GM21367 (cell line): ENCODE measurements at regions not wholly inside any gene's neighbourhood (a gene's known extent, or its start where the extent isn't known, plus 50 kb on each side); places are given as distances from the start of the nearest gene placed in this dataset.
"Not testable (repeated sequence)": the region's sequence is repeated elsewhere in the genome, so short reads cannot be mapped to it uniquely, and the experiment has no call there.

Experiments used
- ATAC-seq: cut with Tn5 transposase; IDR thresholded peaks from one replicate; pipeline ENCODE4 v1.9.1; 2021; ENCODE audit not compliant: unreplicated experiment

DNA sequence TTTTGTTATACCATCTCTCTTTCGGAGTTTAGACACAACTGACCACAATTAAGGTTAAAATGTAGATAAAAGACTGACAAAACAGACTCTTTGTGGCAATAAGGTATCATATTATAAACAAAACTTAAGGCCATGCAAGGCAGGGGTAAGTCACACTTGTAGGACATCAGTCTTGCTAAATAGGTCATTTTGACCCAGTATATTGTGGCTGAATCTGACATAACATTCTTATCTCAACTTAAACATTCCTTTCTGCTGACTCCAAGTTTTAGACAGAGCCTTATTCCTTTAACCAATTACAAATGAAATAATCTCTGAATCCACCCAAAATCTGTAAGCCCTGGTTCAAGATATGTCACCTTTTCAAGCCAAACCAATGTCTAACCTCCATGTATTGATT, 733.4 kb upstream of the B3GALT2 start:
- ATAC-seq, result no peak

GRCh38 chr1:193916452-193916851, 730.0 kb upstream of the B3GALT2 start:
- no peak for ATAC-seq

- no peak for ATAC-seq
These were observed 728.5 kb upstream of the B3GALT2 start for GRCh38 chr1:193914871-193915270.

DNA sequence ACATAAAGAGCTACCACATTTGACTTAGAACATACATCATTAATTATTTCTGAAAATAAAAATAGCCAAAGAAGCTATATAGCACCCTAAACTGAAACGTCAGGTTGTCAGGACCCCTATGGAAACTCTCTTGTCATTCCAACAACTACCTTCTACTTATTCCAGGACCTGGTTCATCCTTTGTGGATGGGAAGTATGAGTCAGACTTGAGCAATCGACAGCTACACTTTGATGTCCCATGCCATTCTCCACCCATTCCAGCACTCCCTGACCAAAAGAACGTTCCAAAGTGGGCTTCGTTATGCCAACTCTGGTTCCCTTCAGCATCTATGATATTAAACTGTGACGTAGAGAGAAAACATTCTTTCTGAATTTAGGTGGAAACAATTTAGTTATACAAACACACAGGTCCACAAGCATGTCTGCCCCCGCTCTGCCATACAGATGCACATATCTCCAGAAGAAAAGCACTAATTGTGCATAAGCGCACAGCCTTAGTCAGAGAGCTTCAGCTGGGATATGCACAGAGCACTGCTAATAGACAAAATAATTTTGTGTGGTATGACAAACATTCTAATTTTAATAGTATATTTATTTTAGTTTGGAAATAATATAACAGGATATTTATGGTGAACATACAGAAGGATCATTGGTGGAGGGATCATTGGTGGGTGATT, 723.1 kb upstream of the B3GALT2 start:
- ATAC-seq, result no peak

DNA sequence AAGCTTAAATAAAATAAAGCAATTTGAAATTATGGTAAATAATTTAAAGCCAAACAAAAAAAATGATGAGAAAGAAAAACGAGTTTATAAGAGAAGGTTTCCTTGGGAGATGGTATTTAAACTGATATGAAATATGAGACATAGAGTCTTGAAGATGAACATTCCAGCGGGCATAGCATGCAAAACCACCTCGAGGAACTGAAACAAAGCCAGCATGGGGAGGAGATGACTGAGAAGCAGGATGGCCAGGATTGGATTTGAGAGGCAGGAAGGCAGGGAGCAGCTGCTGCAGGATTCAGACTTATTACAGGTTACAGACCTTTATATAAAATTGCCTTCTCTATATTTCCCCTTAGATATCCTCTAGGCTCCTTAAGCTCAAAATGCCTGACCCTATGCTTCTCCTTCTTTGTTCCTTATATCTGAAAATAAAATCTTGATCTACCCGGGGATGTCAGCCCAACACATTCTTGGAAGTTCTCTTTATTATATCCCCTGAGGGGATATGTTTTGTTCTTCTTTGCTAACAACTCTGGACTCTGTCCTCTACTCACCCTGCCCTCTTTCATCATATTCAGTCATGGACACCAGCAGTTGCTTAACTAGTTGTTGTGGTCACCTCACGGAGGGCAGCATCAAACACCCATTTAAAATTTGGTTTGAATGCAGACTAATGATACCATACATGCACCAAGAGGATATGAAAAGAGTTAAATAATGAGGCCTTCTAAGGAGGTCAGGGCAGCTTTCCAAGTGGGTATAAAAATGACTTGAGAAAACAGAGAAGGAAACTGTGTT, 719.1 kb upstream of the B3GALT2 start:
- ATAC-seq, result no peak

DNA sequence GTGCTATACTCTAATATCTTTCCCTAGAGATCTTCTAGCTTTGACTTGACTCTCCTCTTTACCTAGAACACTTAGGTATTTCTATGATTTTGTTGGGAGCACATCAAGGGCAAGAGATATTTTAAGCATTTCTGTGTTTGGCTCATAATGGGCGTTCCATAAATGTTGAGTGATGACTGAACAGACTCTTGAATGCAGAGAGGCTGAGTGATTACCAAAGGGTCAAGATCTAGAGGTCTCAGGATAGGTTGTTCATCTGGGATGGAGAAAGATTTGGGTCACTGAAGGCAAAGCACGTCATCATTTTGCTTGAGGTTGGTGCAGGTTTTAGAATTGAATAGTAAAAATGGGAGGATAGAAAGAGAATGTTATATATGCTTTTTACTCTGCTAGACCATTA, 705.4 kb upstream of the B3GALT2 start:
- ATAC-seq, result no peak

GRCh38 chr1:193890935-193891334, 704.5 kb upstream of the B3GALT2 start:
- no peak for ATAC-seq

DNA sequence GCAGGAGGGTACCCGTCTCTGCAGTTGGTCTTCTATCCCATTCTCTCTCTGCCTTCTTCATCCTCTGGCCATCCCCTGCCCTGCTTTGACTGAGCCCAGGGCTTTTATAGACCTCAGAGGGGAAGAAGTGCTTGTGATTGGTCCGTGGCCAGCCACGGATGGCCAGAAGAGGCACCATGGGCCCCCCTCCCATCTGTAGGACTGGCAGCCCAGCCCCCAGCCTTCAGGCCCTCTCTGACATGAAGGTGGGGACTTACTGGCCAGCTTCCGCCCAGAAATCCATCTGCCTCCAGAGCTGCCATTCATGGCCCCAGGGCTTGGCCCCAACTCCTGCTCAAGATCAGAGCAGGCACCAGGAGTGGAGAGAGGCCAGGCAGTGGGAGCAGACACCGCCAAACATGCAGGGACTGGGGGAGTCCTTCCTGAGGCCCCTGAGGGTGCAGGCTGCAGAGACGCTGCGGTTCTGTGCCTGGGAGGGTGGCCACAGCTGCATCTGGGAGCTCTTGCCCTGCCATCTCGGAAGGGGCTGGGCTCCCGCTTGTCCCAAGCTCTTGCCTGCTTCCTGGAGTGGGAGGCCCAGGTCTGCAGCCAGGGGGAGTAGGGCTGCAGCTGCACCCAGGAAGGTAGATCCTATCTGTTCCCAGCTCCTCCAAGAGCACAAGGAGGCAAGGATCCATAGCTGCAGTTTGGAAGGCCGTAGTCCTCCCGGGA, 698.6 kb upstream of the B3GALT2 start:
- no peak for ATAC-seq

GRCh38 chr1:193877920-193878319, 691.5 kb upstream of the B3GALT2 start:
- not testable (repeated sequence) for ATAC-seq

GRCh38 chr1:193868425-193868824, 682.0 kb upstream of the B3GALT2 start:
- ATAC-seq, result no peak

DNA sequence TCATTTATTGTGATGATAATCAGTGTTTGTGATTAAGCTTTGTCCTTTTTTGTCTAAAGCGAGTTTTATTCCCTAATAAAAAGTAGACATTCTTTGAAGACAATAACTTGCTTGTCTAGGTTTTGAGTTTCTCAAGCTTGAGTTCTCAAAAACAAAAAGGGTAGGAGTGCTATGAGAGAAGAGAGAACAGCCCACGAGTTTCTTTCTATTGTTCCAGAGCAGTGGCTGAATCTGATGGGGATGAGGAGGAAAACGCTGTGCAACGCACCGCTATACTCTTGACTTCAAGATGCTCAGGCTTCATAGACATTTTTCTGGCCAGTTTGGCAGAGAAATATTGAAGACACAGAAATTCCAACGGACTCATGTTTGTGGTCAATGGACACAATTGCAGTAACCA, 669.8 kb upstream of the B3GALT2 start:
- ATAC-seq, result no peak

GRCh38 chr1:193850745-193851144, 664.3 kb upstream of the B3GALT2 start:
- ATAC-seq, result no peak

DNA sequence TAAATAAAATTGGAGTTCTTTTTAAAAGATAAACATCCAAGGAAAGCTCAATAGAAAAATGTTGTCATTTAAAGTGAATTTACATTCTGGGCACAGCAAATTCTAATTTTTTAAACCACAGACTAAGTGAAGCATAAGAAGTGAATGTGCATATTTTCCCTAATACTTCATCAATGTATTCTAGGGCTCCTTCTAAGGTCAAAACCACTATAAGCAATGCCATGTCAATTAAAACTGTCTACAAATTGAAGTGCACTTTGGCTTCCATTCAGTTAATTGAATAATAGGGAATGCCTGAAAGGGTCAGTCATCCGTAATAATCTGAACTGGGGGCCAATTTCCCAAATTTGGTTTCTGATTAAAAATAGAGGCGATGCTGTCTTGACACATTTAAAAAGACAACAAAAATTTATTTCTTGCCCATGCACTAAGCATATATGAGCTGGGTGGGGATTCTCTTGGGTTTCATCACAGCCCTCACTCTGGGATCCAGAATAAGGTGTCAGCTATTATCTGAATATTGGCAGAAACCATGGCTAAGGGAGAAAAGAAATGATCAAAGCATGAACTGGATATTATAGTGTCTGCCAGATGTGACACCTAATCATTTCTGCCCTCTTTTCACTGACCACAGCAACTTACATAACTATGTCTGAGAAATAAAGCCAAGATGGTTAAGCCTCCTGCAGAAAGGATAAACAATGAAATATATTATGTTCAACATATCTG, 660.6 kb upstream of the B3GALT2 start:
- ATAC-seq, result no peak

DNA sequence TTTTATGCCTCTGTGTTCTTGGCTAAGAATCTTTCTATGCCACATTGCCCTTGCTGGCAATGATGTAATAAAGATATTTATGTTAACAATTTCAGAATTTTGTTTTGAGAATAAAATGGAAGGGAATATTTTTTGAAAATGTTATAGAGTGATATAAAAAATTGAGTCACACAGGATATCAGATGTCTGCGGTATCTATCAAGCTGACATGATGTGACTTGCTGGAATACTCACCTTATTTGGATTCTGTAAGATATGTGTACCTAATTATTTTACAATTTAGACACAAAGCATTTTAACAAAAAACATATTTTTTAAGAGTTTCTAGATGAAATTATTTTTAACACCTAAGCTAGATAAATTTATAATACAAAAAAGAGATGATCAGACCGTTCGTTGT, 660.0 kb upstream of the B3GALT2 start:
- no peak for ATAC-seq

GRCh38 chr1:193841857-193842256, 655.4 kb upstream of the B3GALT2 start:
- ATAC-seq, result no peak

DNA sequence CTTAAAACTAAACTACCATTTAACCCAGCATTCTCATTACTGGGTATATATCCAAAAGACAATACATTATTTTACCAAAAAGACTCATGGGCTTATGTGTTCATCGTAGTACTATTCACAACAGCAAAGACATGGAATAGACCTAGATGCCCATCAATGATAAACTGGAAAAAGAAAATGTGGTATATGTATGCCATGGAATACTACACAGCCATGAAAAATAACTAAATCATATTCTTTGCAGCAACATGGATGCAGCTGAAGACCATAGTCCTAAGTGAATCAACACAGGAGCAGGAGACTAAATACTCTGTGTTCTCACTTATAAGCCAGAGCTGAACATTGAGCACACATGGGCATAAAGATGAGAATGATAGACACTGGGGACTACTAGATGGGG, 645.1 kb upstream of the B3GALT2 start:
- no peak for ATAC-seq

GRCh38 chr1:193827516-193827915, 641.1 kb upstream of the B3GALT2 start:
- ATAC-seq, result no peak

DNA sequence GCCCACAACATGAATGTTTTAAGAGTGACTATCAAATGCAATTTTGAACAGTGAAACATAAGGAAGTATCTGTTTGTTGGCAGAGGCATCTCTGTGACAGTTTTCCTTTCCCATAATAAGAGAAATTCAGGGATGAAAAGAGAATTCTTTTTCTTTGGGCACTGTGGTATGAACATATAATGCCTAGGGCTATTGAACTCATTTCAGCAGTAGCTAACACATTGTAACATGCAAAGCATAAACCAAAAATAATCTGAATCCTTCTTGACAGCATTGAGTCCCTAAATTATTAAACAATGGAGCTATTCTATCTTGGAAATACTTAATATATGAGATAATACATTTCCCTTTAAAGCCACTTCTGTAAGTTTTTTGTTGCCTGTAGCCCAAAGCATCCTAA, 633.0 kb upstream of the B3GALT2 start:
- no peak for ATAC-seq

DNA sequence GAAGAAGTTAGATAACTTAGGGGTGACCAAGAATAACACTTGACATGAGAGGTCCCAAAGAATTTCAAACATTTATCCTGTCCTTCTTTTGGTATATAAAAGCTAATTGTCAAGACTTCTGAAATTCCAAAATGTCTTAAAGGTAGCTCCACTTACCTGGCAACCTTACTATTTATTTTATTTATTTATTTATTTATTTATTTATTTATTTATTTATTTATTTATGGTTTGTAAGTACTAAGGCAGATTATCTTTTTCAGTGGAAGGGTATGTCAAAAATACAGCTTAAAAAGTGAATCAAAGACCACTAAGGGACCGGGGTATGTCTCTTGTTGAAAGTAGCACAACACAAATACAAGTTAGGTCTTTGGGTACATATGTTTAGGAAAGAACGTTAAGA, 620.8 kb upstream of the B3GALT2 start:
- no peak for ATAC-seq

DNA sequence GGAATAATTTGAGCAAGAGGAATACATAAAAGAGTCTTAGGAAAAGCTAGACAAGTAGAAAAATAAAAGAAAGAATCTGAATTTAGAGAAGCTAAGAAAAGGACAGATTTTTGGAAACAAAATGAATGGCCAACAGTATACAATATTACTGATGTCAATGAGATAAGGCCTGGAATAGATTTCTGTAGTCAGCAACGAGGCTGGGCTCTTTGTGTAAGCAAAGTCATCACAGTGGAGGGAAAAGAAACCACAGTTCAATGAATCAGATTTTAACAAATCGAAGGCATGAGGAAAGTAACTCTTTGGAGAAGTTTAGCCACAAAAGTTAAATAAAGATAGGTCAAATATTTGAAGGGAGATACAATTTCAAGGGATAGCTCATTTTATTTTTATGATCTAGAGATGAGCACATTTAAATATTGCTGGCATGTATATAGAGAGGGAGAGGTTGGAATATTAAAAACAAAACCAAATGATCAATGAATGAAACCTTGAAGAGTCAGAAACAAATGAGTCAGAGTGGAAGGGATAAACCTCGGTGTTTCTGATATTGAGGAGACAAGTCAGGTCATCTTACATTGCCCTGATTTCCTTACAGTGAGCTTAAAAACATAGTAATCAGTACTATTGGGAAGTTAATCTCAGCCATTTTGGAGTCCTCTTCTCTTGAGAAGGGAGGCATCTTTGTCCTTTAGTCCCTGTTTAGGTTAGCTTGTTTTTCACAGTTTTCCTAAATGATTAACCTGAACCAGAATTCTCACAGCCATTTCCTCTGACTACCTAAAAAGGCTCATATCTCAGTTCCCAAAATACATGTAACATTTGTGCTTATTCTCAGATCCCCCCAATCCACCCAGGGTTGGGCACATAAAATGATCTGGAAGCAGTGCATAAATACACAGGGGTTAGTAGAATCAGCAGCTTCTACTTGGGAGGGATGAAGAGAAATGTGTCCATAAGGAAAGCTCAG, 620.0 kb upstream of the B3GALT2 start:
- no peak for ATAC-seq
